ENCODE measurements at regions not wholly inside any gene's neighbourhood (a gene's known extent, or its start where the extent isn't known, plus 50 kb on each side); places are given as distances from the start of the nearest gene placed in this dataset.
"Not testable (repeated sequence)": the region's sequence is repeated elsewhere in the genome, so short reads cannot be mapped to it uniquely, and the experiment has no call there.

DNA sequence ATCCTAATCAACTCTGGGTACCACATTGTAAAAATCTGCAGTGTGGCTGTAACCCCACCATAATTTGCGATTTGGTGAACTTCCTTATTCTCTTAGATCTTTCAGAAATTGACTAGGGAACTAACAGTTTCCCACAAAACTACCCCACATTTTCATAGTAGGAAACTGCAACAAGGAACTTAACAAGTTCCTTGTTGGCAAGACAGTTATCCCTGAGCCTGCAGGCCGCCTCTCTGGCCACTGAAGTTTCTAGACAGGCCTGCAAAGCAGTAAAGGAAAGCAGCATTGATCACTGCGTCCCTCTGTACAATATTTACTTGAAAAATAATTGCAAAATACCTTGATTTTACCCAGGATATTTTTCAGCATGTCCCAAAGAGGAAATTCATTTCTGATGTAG lies 372.9 kb downstream of the ANAPC1 start:
- TF ChIP-seq, protein P1, sequence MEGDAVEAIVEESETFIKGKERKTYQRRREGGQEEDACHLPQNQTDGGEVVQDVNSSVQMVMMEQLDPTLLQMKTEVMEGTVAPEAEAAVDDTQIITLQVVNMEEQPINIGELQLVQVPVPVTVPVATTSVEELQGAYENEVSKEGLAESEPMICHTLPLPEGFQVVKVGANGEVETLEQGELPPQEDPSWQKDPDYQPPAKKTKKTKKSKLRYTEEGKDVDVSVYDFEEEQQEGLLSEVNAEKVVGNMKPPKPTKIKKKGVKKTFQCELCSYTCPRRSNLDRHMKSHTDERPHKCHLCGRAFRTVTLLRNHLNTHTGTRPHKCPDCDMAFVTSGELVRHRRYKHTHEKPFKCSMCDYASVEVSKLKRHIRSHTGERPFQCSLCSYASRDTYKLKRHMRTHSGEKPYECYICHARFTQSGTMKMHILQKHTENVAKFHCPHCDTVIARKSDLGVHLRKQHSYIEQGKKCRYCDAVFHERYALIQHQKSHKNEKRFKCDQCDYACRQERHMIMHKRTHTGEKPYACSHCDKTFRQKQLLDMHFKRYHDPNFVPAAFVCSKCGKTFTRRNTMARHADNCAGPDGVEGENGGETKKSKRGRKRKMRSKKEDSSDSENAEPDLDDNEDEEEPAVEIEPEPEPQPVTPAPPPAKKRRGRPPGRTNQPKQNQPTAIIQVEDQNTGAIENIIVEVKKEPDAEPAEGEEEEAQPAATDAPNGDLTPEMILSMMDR (IDR thresholded peaks at IDR 0.05), result not testable (repeated sequence)
- TF ChIP-seq POLR2A (IDR thresholded peaks at IDR 0.05), result not testable (repeated sequence)

All from thyroid gland (tissue), 4 donors.